Pulmonary artery endothelial cell (primary cell): ENCODE measurements at regions not wholly inside any gene's neighbourhood (a gene's known extent, or its start where the extent isn't known, plus 50 kb on each side); places are given as distances from the start of the nearest gene placed in this dataset.

Source experiments
- DNase-seq: peaks from one replicate; pipeline ENCODE4 v3.0.0-alpha.2; 2011; ENCODE audit warnings: low read depth, low spot score

- DNase-seq: no peak
These were observed 373.3 kb upstream of the DIAPH2 start for GRCh38 chrX:96311366-96311765.

- no peak for DNase-seq
These were observed 369.7 kb upstream of the DIAPH2 start for GRCh38 chrX:96314985-96315384.

GRCh38 chrX:96361844-96362243, 322.8 kb upstream of the DIAPH2 start:
- DNase-seq: no peak

GRCh38 chrX:96372313-96373046, 312.2 kb upstream of the DIAPH2 start:
- peak; percentile 39 for DNase-seq

GRCh38 chrX:96373047-96373355, 311.6 kb upstream of the DIAPH2 start:
- no peak for DNase-seq

- no peak for DNase-seq
These were observed 308.4 kb upstream of the DIAPH2 start for GRCh38 chrX:96376266-96376665.

GRCh38 chrX:96379951-96380350, 304.7 kb upstream of the DIAPH2 start:
- DNase-seq: no peak

GRCh38 chrX:96382018-96382417, 302.6 kb upstream of the DIAPH2 start:
- no peak for DNase-seq

- no peak for DNase-seq
These were observed 301.2 kb upstream of the DIAPH2 start for GRCh38 chrX:96383428-96383827.

GRCh38 chrX:96386325-96386724, 298.3 kb upstream of the DIAPH2 start:
- DNase-seq: no peak

GRCh38 chrX:96386981-96387380, 297.7 kb upstream of the DIAPH2 start:
- DNase-seq: no peak

- no peak for DNase-seq
These were observed 296.8 kb upstream of the DIAPH2 start for GRCh38 chrX:96387801-96388200.

- DNase-seq: no peak
These were observed 295.2 kb upstream of the DIAPH2 start for GRCh38 chrX:96389281-96390047.

- DNase-seq: no peak
These were observed 290.0 kb upstream of the DIAPH2 start for GRCh38 chrX:96394598-96394997.

- DNase-seq: no peak
These were observed 281.2 kb upstream of the DIAPH2 start for GRCh38 chrX:96403446-96403845.

- no peak for DNase-seq
These were observed 278.8 kb upstream of the DIAPH2 start for GRCh38 chrX:96405842-96406241.

GRCh38 chrX:96407072-96407471, 277.6 kb upstream of the DIAPH2 start:
- no peak for DNase-seq

- DNase-seq: peak; percentile 33
These were observed 277.1 kb upstream of the DIAPH2 start for GRCh38 chrX:96407501-96407900.

- DNase-seq: no peak
These were observed 276.7 kb upstream of the DIAPH2 start for GRCh38 chrX:96407981-96408380.

GRCh38 chrX:96410927-96411326, 273.7 kb upstream of the DIAPH2 start:
- DNase-seq: no peak

- no peak for DNase-seq
These were observed 266.9 kb upstream of the DIAPH2 start for GRCh38 chrX:96417695-96418094.

GRCh38 chrX:96424007-96424406, 260.6 kb upstream of the DIAPH2 start:
- no peak for DNase-seq

- no peak for DNase-seq
These were observed 259.4 kb upstream of the DIAPH2 start for GRCh38 chrX:96425200-96425599.
